ENCODE measurements at regions not wholly inside any gene's neighbourhood (a gene's known extent, or its start where the extent isn't known, plus 50 kb on each side); places are given as distances from the start of the nearest gene placed in this dataset.

DNA sequence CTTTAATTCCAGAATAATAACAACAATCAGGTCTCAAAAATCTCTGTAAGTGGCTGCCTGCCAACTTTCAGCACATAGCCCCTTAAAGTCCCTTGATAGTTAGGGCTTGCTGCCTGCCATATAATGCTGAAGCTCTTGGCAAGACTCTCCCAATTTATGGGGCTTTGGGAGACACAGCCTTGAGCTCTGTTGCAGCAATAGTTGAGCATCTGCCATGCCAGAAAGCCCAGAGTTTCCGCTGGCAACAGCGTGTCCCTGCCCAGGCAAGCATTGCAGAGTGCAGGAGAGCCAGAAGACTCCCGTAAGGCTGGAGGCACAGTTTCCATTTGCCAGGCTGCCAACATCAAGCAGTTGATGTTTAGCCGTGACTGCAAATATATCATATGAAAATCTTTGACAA is 678.5 kb upstream of the NUDT12 start:
- intact Hi-C loops (cut with micrococcal nuclease) (no loop called here), dilution Hi-C loops (cut with MboI; ENCODE audit: extremely low pct_ligation_motif_present, low sequenced_read_pairs) (no loop called here)
- Histone ChIP-seq H2AFZ (ENCODE audit: low read depth, low read length) (no peak overlapping the region), H3K9ac (replicated peaks; ENCODE audit: extremely low read depth, insufficient read depth, low read length) (no peak overlapping the region), H3K4me3 (replicated peaks in 1 of 3; ENCODE audit: insufficient read depth in 1 of 3, low read depth in 1 of 3, low read length in 3 of 3) (no peak overlapping the region), H3K4me1 (ENCODE audit: control insufficient read depth, extremely low read depth, insufficient read depth, low read length) (no peaks in the 10 kb centered on the region), H3K27ac (ENCODE audit: insufficient read depth, low read depth, low read length) (no peak overlapping the region), H3K4me2 (ENCODE audit: insufficient read depth, low read length) (no peak overlapping the region), H3K79me2 (ENCODE audit: control insufficient read depth, insufficient read depth, low read length) (no peaks in the 10 kb centered on the region), H3K27me3 (ENCODE audit: control insufficient read depth in 2 of 2, insufficient read depth in 2 of 2, low read length in 2 of 2) (no peaks in the 10 kb centered on the region), H4K20me1 (replicated peaks; ENCODE audit: control insufficient read depth, extremely low read depth, insufficient read depth, low read length) (no peaks in the 10 kb centered on the region), H3K9me3 (replicated peaks; ENCODE audit: control insufficient read depth, insufficient read depth, low read length) (no peaks in the 10 kb centered on the region), H3K9me1 (replicated peaks; ENCODE audit: control insufficient read depth, extremely low read depth, insufficient read depth, low read length) (no peaks in the 10 kb centered on the region), H3K36me3 (ENCODE audit: control insufficient read depth in 2 of 2, extremely low read depth in 1 of 2, insufficient read depth in 2 of 2, low read length in 2 of 2) (no peaks in the 10 kb centered on the region)
- FAIRE-seq (no peak), DNase-seq (ENCODE audit: low read depth, low spot score) (no peak)
- no TSS peak for BruUV-seq (replicated peaks)
- POLR2A ChIA-PET, result no interaction called here
- CTCF ChIA-PET, result no interaction called here
- TF ChIP-seq GATA2 (IDR thresholded peaks at IDR 0.05; ENCODE audit: insufficient read depth, insufficient read length, low read depth, low read length) (no peak), EZH2 (IDR thresholded peaks at IDR 0.05; ENCODE audit: borderline replicate concordance, low read depth, low read length, severe bottlenecking) (no peak), MYC (IDR thresholded peaks at IDR 0.05; ENCODE audit: low read depth, low read length) (no peak), FOS (IDR thresholded peaks at IDR 0.05; ENCODE audit: borderline replicate concordance, insufficient read depth, low read length) (no peak), JUN (IDR thresholded peaks at IDR 0.05; ENCODE audit: borderline replicate concordance, insufficient read depth, insufficient read length, low read depth) (no peak)
- TF ChIP-seq, protein P1, sequence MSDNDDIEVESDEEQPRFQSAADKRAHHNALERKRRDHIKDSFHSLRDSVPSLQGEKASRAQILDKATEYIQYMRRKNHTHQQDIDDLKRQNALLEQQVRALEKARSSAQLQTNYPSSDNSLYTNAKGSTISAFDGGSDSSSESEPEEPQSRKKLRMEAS (IDR thresholded peaks at IDR 0.05; ENCODE audit: insufficient read depth, insufficient read length), result no peak
- TF ChIP-seq, protein P2, sequence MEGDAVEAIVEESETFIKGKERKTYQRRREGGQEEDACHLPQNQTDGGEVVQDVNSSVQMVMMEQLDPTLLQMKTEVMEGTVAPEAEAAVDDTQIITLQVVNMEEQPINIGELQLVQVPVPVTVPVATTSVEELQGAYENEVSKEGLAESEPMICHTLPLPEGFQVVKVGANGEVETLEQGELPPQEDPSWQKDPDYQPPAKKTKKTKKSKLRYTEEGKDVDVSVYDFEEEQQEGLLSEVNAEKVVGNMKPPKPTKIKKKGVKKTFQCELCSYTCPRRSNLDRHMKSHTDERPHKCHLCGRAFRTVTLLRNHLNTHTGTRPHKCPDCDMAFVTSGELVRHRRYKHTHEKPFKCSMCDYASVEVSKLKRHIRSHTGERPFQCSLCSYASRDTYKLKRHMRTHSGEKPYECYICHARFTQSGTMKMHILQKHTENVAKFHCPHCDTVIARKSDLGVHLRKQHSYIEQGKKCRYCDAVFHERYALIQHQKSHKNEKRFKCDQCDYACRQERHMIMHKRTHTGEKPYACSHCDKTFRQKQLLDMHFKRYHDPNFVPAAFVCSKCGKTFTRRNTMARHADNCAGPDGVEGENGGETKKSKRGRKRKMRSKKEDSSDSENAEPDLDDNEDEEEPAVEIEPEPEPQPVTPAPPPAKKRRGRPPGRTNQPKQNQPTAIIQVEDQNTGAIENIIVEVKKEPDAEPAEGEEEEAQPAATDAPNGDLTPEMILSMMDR (IDR thresholded peaks at IDR 0.05; ENCODE audit: extremely low read depth in 1 of 2, insufficient read depth in 1 of 2, low read depth in 1 of 2, low read length in 2 of 2), result no peak

Data from endothelial cell of umbilical vein (primary cell).